ENCODE measurements at regions not wholly inside any gene's neighbourhood (a gene's known extent, or its start where the extent isn't known, plus 50 kb on each side); places are given as distances from the start of the nearest gene placed in this dataset.

- no peaks in the 10 kb centered on the region for H3K36me3 ChIP-seq (ENCODE audit: control insufficient read depth in 1 of 2, insufficient read depth in 2 of 2, low read length in 2 of 2)
- no peaks in the 10 kb centered on the region for H3K4me1 ChIP-seq (ENCODE audit: control insufficient read depth in 1 of 2, insufficient read depth in 2 of 2, low read length in 2 of 2)
- H3K27me3 ChIP-seq (ENCODE audit: low read depth, low read length), result no peaks in the 10 kb centered on the region
- H3K9me3 ChIP-seq (ENCODE audit: control insufficient read depth in 1 of 2, low read length in 2 of 2), result no peaks in the 10 kb centered on the region
- H3K27ac ChIP-seq (ENCODE audit: low read length), result no peak overlapping the region
- H3K4me3 ChIP-seq (ENCODE audit: low read depth in 1 of 2, low read length in 2 of 2), result no peak overlapping the region
Observed at GRCh38 chr13:53863520-53863919, 834.9 kb downstream of the OLFM4 start.

GRCh38 chr13:53873558-53873957 is 844.9 kb downstream of the OLFM4 start:
- H3K4me3 ChIP-seq (ENCODE audit: low read depth in 1 of 2, low read length in 2 of 2), result no peak overlapping the region
- no peak overlapping the region for H3K27ac ChIP-seq (ENCODE audit: low read length)
- no peaks in the 10 kb centered on the region for H3K27me3 ChIP-seq (ENCODE audit: low read depth, low read length)
- H3K36me3 ChIP-seq (ENCODE audit: control insufficient read depth in 1 of 2, insufficient read depth in 2 of 2, low read length in 2 of 2), result no peaks in the 10 kb centered on the region
- H3K9me3 ChIP-seq (ENCODE audit: control insufficient read depth in 1 of 2, low read length in 2 of 2), result no peaks in the 10 kb centered on the region
- H3K4me1 ChIP-seq (ENCODE audit: control insufficient read depth in 1 of 2, insufficient read depth in 2 of 2, low read length in 2 of 2), result no peaks in the 10 kb centered on the region

- Histone ChIP-seq H3K27ac (ENCODE audit: low read length) (no peak overlapping the region), H3K27me3 (ENCODE audit: low read depth, low read length) (no peaks in the 10 kb centered on the region), H3K4me1 (ENCODE audit: control insufficient read depth in 1 of 2, insufficient read depth in 2 of 2, low read length in 2 of 2) (no peaks in the 10 kb centered on the region), H3K4me3 (ENCODE audit: low read depth in 1 of 2, low read length in 2 of 2) (no peak overlapping the region), H3K9me3 (ENCODE audit: control insufficient read depth in 1 of 2, low read length in 2 of 2) (peaks cover 0 to 5% of the 10 kb centered on the region in 2 donors), H3K36me3 (ENCODE audit: control insufficient read depth in 1 of 2, insufficient read depth in 2 of 2, low read length in 2 of 2) (no peaks in the 10 kb centered on the region)
Observed at GRCh38 chr13:53878861-53879260, 850.2 kb downstream of the OLFM4 start.

GRCh38 chr13:53885997-53886396 is 857.4 kb downstream of the OLFM4 start:
- Histone ChIP-seq H3K9me3 (ENCODE audit: control insufficient read depth in 1 of 2, low read length in 2 of 2) (peaks cover 0 to 5% of the 10 kb centered on the region in 2 donors), H3K27me3 (ENCODE audit: low read depth, low read length) (no peaks in the 10 kb centered on the region), H3K4me3 (ENCODE audit: low read depth in 1 of 2, low read length in 2 of 2) (no peak overlapping the region), H3K36me3 (ENCODE audit: control insufficient read depth in 1 of 2, insufficient read depth in 2 of 2, low read length in 2 of 2) (no peaks in the 10 kb centered on the region), H3K27ac (ENCODE audit: low read length) (no peak overlapping the region), H3K4me1 (ENCODE audit: control insufficient read depth in 1 of 2, insufficient read depth in 2 of 2, low read length in 2 of 2) (no peaks in the 10 kb centered on the region)

- Histone ChIP-seq H3K4me3 (ENCODE audit: low read depth in 1 of 2, low read length in 2 of 2) (no peak overlapping the region), H3K4me1 (ENCODE audit: control insufficient read depth in 1 of 2, insufficient read depth in 2 of 2, low read length in 2 of 2) (no peaks in the 10 kb centered on the region), H3K27ac (ENCODE audit: low read length) (no peak overlapping the region), H3K27me3 (ENCODE audit: low read depth, low read length) (no peaks in the 10 kb centered on the region), H3K9me3 (ENCODE audit: control insufficient read depth in 1 of 2, low read length in 2 of 2) (no peaks in the 10 kb centered on the region), H3K36me3 (ENCODE audit: control insufficient read depth in 1 of 2, insufficient read depth in 2 of 2, low read length in 2 of 2) (no peaks in the 10 kb centered on the region)
Observed at GRCh38 chr13:53890696-53891095, 862.1 kb downstream of the OLFM4 start.

- Histone ChIP-seq H3K9me3 (ENCODE audit: control insufficient read depth in 1 of 2, low read length in 2 of 2) (no peaks in the 10 kb centered on the region), H3K27ac (ENCODE audit: low read length) (no peak overlapping the region), H3K27me3 (ENCODE audit: low read depth, low read length) (no peaks in the 10 kb centered on the region), H3K36me3 (ENCODE audit: control insufficient read depth in 1 of 2, insufficient read depth in 2 of 2, low read length in 2 of 2) (no peaks in the 10 kb centered on the region), H3K4me3 (ENCODE audit: low read depth in 1 of 2, low read length in 2 of 2) (no peak overlapping the region), H3K4me1 (ENCODE audit: control insufficient read depth in 1 of 2, insufficient read depth in 2 of 2, low read length in 2 of 2) (no peaks in the 10 kb centered on the region)
Observed at GRCh38 chr13:53901593-53901992, 873.0 kb downstream of the OLFM4 start.

- Histone ChIP-seq H3K27ac (ENCODE audit: low read length) (no peak overlapping the region), H3K27me3 (ENCODE audit: low read depth, low read length) (no peaks in the 10 kb centered on the region), H3K36me3 (ENCODE audit: control insufficient read depth in 1 of 2, insufficient read depth in 2 of 2, low read length in 2 of 2) (no peaks in the 10 kb centered on the region), H3K9me3 (ENCODE audit: control insufficient read depth in 1 of 2, low read length in 2 of 2) (no peaks in the 10 kb centered on the region), H3K4me1 (ENCODE audit: control insufficient read depth in 1 of 2, insufficient read depth in 2 of 2, low read length in 2 of 2) (no peaks in the 10 kb centered on the region), H3K4me3 (ENCODE audit: low read depth in 1 of 2, low read length in 2 of 2) (no peak overlapping the region)
Observed at GRCh38 chr13:53907891-53908290, 879.3 kb downstream of the OLFM4 start.

GRCh38 chr13:53920916-53921315 is 892.3 kb downstream of the OLFM4 start:
- H3K27me3 ChIP-seq (ENCODE audit: low read depth, low read length), result no peaks in the 10 kb centered on the region
- H3K27ac ChIP-seq (ENCODE audit: low read length), result no peak overlapping the region
- no peaks in the 10 kb centered on the region for H3K4me1 ChIP-seq (ENCODE audit: control insufficient read depth in 1 of 2, insufficient read depth in 2 of 2, low read length in 2 of 2)

GRCh38 chr13:53921473-53921872 is 892.9 kb downstream of the OLFM4 start:
- Histone ChIP-seq H3K27me3 (ENCODE audit: low read depth, low read length) (no peaks in the 10 kb centered on the region), H3K27ac (ENCODE audit: low read length) (no peak overlapping the region), H3K9me3 (ENCODE audit: control insufficient read depth in 1 of 2, low read length in 2 of 2) (no peaks in the 10 kb centered on the region), H3K4me1 (ENCODE audit: control insufficient read depth in 1 of 2, insufficient read depth in 2 of 2, low read length in 2 of 2) (no peaks in the 10 kb centered on the region), H3K4me3 (ENCODE audit: low read depth in 1 of 2, low read length in 2 of 2) (no peak overlapping the region), H3K36me3 (ENCODE audit: control insufficient read depth in 1 of 2, insufficient read depth in 2 of 2, low read length in 2 of 2) (no peaks in the 10 kb centered on the region)

More at GRCh38 chr13:53920916-53921315, 892.3 kb downstream of the OLFM4 start:
- H3K36me3 ChIP-seq (ENCODE audit: control insufficient read depth in 1 of 2, insufficient read depth in 2 of 2, low read length in 2 of 2), result no peaks in the 10 kb centered on the region
- H3K4me3 ChIP-seq (ENCODE audit: low read depth in 1 of 2, low read length in 2 of 2), result no peak overlapping the region
- H3K9me3 ChIP-seq (ENCODE audit: control insufficient read depth in 1 of 2, low read length in 2 of 2), result no peaks in the 10 kb centered on the region

GRCh38 chr13:53941588-53942190 is 913.1 kb downstream of the OLFM4 start:
- no peak overlapping the region for H3K27ac ChIP-seq (ENCODE audit: low read length)
- no peak overlapping the region for H3K4me3 ChIP-seq (ENCODE audit: low read depth in 1 of 2, low read length in 2 of 2)
- no peaks in the 10 kb centered on the region for H3K36me3 ChIP-seq (ENCODE audit: control insufficient read depth in 1 of 2, insufficient read depth in 2 of 2, low read length in 2 of 2)
- H3K4me1 ChIP-seq (ENCODE audit: control insufficient read depth in 1 of 2, insufficient read depth in 2 of 2, low read length in 2 of 2), result peaks cover 0 to 4% of the 10 kb centered on the region in 2 donors
- H3K27me3 ChIP-seq (ENCODE audit: low read depth, low read length), result no peaks in the 10 kb centered on the region
- no peaks in the 10 kb centered on the region for H3K9me3 ChIP-seq (ENCODE audit: control insufficient read depth in 1 of 2, low read length in 2 of 2)

GRCh38 chr13:53946500-53946899 is 917.9 kb downstream of the OLFM4 start:
- no peak overlapping the region for H3K27ac ChIP-seq (ENCODE audit: low read length)
- H3K27me3 ChIP-seq (ENCODE audit: low read depth, low read length), result no peaks in the 10 kb centered on the region
- H3K9me3 ChIP-seq (ENCODE audit: control insufficient read depth in 1 of 2, low read length in 2 of 2), result no peaks in the 10 kb centered on the region
- H3K4me1 ChIP-seq (ENCODE audit: control insufficient read depth in 1 of 2, insufficient read depth in 2 of 2, low read length in 2 of 2), result no peaks in the 10 kb centered on the region
- no peaks in the 10 kb centered on the region for H3K36me3 ChIP-seq (ENCODE audit: control insufficient read depth in 1 of 2, insufficient read depth in 2 of 2, low read length in 2 of 2)
- H3K4me3 ChIP-seq (ENCODE audit: low read depth in 1 of 2, low read length in 2 of 2), result no peak overlapping the region

GRCh38 chr13:53953183-53953582 is 924.6 kb downstream of the OLFM4 start:
- Histone ChIP-seq H3K4me3 (ENCODE audit: low read depth in 1 of 2, low read length in 2 of 2) (no peak overlapping the region), H3K9me3 (ENCODE audit: control insufficient read depth in 1 of 2, low read length in 2 of 2) (no peaks in the 10 kb centered on the region), H3K4me1 (ENCODE audit: control insufficient read depth in 1 of 2, insufficient read depth in 2 of 2, low read length in 2 of 2) (no peaks in the 10 kb centered on the region), H3K36me3 (ENCODE audit: control insufficient read depth in 1 of 2, insufficient read depth in 2 of 2, low read length in 2 of 2) (no peaks in the 10 kb centered on the region), H3K27me3 (ENCODE audit: low read depth, low read length) (no peaks in the 10 kb centered on the region), H3K27ac (ENCODE audit: low read length) (no peak overlapping the region)
